Esophagus squamous epithelium (tissue), 5 donors: ENCODE measurements at regions not wholly inside any gene's neighbourhood (a gene's known extent, or its start where the extent isn't known, plus 50 kb on each side); places are given as distances from the start of the nearest gene placed in this dataset.

Experiments
- DNase-seq: peaks from one replicate; lab custom pipeline; 2025; lab: John Stamatoyannopoulos, UW
- H3K27ac ChIP-seq, 4 donors: fragments of 200-600 bp; sonication (generic); one replicate each; pipeline ENCODE4 v1.5.1; 2016 to 2019; ENCODE audit warnings: mild to moderate bottlenecking in 1 of 4
- H3K27me3 ChIP-seq, 4 donors: fragments of 200-600 bp; sonication (generic); 1 replicate in 3 of 4; 2 replicates in 1 of 4; pipeline versions ENCODE4 v1.5.1 to v1.6.0; 2017 to 2021; ENCODE audit warnings: antibody characterized with exemption in 1 of 4
- H3K36me3 ChIP-seq, 3 donors: fragments of 200-600 bp; sonication (generic); one replicate each; pipeline ENCODE4 v1.5.1; 2016 to 2019
- H3K4me1 ChIP-seq, 3 donors: fragments of 200-600 bp; sonication (generic); one replicate each; pipeline ENCODE4 v1.5.1; 2017 to 2019
- H3K4me3 ChIP-seq, 4 donors: fragments of 200-600 bp; sonication (generic); 1 replicate in 3 of 4; 2 replicates in 1 of 4; pipeline ENCODE4 v1.5.1; 2016 to 2019; ENCODE audit warnings: mild to moderate bottlenecking in 2 of 4, moderate library complexity in 1 of 4
- H3K9me3 ChIP-seq, 3 donors: fragments of 200-600 bp; sonication (generic); one replicate each; pipeline ENCODE4 v1.5.1; 2016 to 2019
- POLR2A ChIP-seq, 4 donors: fragments of 450-650 bp; IDR thresholded peaks; one replicate each; pipeline ENCODE4 v1.6.1; 2017; ENCODE audit warnings: antibody characterized with exemption in 4 of 4, mild to moderate bottlenecking in 4 of 4, moderate library complexity in 3 of 4
- WGBS, 2 donors: methylation state at CpG; one replicate each; pipeline ENCODE4 v1.1.5; 2018; 5-methylcytosine and 5-hydroxymethylcytosine counted together
- intact Hi-C: fragments of 100-400 bp; cut with DNase I; formaldehyde crosslinking; loops from one replicate; pipeline ENCODE4 v1.15.0; 2022
- TF ChIP-seq, protein P1 (sequence below), 6 experiments: fragments of 450-650 bp in 4 of 6; fragments of 200-600 bp in 2 of 6; sonication (generic) in 2 of 6; IDR thresholded peaks; one replicate each; pipeline ENCODE4 v1.5.1; 2016 to 2019; ENCODE audit warnings: antibody characterized with exemption in 6 of 6, mild to moderate bottlenecking in 4 of 6, moderate library complexity in 4 of 6
- donor health status: DM: yes; HTN: yes; CAD: no.

DNA sequence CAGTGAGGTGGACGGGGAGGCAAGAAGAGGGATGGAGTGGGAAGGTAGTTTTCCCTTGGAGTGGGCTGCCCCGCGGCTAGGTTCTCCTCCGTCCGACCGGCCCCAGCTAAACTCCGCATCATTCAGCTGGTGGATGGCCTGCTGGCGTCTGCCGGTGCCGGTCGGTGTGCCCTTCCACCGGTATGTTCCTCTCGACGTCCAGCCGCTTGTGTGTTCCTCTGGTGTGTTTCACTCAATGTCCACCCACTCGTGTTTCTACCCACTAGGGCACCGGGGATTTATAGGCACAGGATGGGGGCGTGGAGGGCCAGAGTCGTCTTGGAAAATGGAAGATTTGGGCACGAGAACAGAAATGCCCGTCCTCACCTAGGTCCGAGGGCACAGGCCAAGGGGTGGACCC, 931.7 kb upstream of the B3GALT2 start:
- Histone ChIP-seq H3K9me3 (no peaks in the 10 kb centered on the region), H3K27ac (no peak overlapping the region), H3K36me3 (no peaks in the 10 kb centered on the region), H3K4me3 (no peak overlapping the region), H3K27me3 (no peaks in the 10 kb centered on the region), H3K4me1 (no peaks in the 10 kb centered on the region)
- no peak for DNase-seq
- WGBS, 2 donors, result 86 to 100% methylated on average over 4 to 10 of the region's 22 CpGs
- TF ChIP-seq, protein P1, sequence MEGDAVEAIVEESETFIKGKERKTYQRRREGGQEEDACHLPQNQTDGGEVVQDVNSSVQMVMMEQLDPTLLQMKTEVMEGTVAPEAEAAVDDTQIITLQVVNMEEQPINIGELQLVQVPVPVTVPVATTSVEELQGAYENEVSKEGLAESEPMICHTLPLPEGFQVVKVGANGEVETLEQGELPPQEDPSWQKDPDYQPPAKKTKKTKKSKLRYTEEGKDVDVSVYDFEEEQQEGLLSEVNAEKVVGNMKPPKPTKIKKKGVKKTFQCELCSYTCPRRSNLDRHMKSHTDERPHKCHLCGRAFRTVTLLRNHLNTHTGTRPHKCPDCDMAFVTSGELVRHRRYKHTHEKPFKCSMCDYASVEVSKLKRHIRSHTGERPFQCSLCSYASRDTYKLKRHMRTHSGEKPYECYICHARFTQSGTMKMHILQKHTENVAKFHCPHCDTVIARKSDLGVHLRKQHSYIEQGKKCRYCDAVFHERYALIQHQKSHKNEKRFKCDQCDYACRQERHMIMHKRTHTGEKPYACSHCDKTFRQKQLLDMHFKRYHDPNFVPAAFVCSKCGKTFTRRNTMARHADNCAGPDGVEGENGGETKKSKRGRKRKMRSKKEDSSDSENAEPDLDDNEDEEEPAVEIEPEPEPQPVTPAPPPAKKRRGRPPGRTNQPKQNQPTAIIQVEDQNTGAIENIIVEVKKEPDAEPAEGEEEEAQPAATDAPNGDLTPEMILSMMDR (IDR thresholded peaks at IDR 0.05), result no peak
- TF ChIP-seq POLR2A (IDR thresholded peaks at IDR 0.05), result no peak
- intact Hi-C loops, result no loop called here

DNA sequence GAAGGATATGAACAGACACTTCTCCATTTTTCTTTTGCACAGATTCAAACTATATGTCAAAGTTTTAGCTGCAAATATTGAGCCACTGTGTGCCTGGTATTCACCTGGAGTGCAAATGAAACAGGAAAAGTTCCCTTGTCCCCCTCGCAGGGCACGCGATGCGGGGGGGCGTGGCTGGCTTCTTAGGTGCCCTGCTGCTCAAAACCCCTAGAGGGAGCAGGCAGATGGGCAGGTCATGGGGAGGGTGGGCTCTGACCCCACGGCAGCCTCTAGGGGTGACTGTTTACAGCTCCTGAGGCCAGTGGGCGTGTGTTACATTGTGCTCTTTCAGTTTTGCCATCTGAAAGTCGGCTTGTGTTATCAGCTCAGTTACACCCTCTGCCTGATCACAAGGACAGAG, 931.2 kb upstream of the B3GALT2 start:
- Histone ChIP-seq H3K4me1 (no peaks in the 10 kb centered on the region), H3K27ac (no peak overlapping the region), H3K36me3 (no peaks in the 10 kb centered on the region), H3K4me3 (no peak overlapping the region), H3K9me3 (no peaks in the 10 kb centered on the region), H3K27me3 (no peaks in the 10 kb centered on the region)
- no peak for DNase-seq
- intact Hi-C loops, result no loop called here
- WGBS, 2 donors, result 82 to 93% methylated on average over 4 to 8 of the region's 8 CpGs
- TF ChIP-seq POLR2A (IDR thresholded peaks at IDR 0.05), result no peak
- TF ChIP-seq, protein P1 (IDR thresholded peaks at IDR 0.05), result no peak

DNA sequence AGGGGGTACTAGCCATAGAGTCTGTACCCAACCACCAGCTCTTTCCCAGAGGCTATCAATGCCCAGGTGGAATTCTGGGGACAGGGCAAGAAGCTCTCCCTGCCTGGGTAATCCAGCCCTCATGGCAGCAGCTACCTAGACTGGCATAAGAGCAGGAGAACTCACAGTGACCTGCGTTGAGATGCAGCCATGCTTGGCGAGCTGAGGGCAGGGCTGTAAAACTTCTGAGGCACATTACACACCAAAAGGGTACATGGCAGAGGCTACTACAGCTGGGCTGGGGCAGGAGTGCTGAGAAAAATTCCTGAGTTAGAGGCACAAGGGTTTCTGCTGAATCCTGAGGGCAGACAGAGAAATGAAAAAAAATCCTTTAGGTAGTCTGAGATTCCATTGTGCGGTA, 927.9 kb upstream of the B3GALT2 start:
- intact Hi-C loops, result no loop called here
- Histone ChIP-seq H3K36me3 (no peaks in the 10 kb centered on the region), H3K27me3 (no peaks in the 10 kb centered on the region), H3K9me3 (no peaks in the 10 kb centered on the region), H3K4me3 (no peak overlapping the region), H3K4me1 (no peaks in the 10 kb centered on the region), H3K27ac (no peak overlapping the region)
- WGBS, 2 donors, result 39 to 63% methylated on average over 3 of the region's 3 CpGs
- no peak for DNase-seq
- TF ChIP-seq POLR2A (IDR thresholded peaks at IDR 0.05), result no peak
- TF ChIP-seq, protein P1 (IDR thresholded peaks at IDR 0.05), result no peak

DNA sequence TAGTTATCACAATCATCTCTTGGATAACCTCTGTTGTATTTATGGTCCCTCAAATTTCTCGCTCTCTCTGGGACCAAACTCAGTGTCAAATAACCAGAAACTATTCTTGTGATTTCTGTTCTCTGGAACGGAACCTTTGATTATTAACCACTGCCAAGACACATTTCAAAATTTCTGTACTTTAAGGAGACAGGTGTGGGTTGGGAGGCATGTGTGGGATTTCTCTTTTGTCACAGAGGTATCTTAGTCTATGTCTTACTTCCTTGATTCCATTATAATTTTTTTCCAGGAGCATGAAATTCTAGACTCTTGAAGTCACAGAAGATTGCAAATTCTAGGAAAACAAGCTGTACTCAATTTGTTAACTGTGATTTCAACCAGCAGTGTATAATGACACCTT, 919.0 kb upstream of the B3GALT2 start:
- H3K27me3 ChIP-seq, result no peaks in the 10 kb centered on the region
- intact Hi-C loops, result no loop called here
- no peaks in the 10 kb centered on the region for H3K36me3 ChIP-seq
- no peak overlapping the region for H3K27ac ChIP-seq
- DNase-seq, result no peak
- no peak overlapping the region for H3K4me3 ChIP-seq
- H3K9me3 ChIP-seq, result no peaks in the 10 kb centered on the region
- H3K4me1 ChIP-seq, result no peaks in the 10 kb centered on the region
- WGBS, 2 donors, result 69 to 84% methylated on average over 2 of the region's 2 CpGs
- TF ChIP-seq, protein P1 (IDR thresholded peaks at IDR 0.05), result no peak
- no peak for TF ChIP-seq POLR2A (IDR thresholded peaks at IDR 0.05)

DNA sequence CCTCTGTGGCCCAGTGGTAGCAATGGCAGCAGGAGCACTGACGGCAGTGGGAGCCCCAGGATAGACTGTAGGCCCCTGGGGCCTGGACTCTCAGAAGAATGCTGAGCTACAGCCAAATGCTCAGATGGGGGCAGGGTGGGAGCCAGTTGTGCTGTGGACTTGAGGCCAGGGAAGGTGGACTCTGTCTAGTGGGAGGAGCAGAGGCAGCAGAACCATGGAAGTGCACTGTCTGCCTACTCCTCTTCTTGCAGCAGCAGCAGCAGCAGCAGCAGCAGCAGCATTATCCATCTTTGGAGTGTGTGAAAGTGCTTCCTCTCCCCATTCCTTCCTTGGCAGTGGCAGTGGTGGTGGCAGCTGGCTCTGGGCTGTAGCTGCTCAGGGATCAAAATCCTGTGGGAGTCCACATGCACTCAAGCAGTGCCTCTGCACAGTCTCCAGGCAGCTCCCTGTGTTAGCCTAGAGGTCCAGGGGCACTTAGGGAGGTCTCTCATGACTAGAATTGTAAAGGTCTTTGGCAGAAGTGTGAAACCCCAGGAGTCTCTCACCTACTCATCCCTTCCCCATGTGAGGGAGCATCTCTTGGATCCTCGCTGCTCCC, 917.9 kb upstream of the B3GALT2 start:
- no peak for DNase-seq
- Histone ChIP-seq H3K27ac (no peak overlapping the region), H3K4me3 (no peak overlapping the region), H3K36me3 (no peaks in the 10 kb centered on the region), H3K9me3 (no peaks in the 10 kb centered on the region), H3K27me3 (no peaks in the 10 kb centered on the region), H3K4me1 (no peaks in the 10 kb centered on the region)
- TF ChIP-seq, protein P1 (IDR thresholded peaks at IDR 0.05), result no peak
- no peak for TF ChIP-seq POLR2A (IDR thresholded peaks at IDR 0.05)
- WGBS, 2 donors, result 42 to 54% methylated on average over 1 of the region's 2 CpGs
- intact Hi-C loops, result no loop called here
